ENCODE measurements at regions not wholly inside any gene's neighbourhood (a gene's known extent, or its start where the extent isn't known, plus 50 kb on each side); places are given as distances from the start of the nearest gene placed in this dataset.

- TF ChIP-seq REST (IDR thresholded peaks at IDR 0.05; ENCODE audit: low read depth) (no peak), SP1 (IDR thresholded peaks at IDR 0.05; ENCODE audit: low read depth) (no peak), FOSL1 (IDR thresholded peaks at IDR 0.05; ENCODE audit: low read depth) (no peak), EZH2 (IDR thresholded peaks at IDR 0.05) (no peak), ZBTB33 (IDR thresholded peaks at IDR 0.05; ENCODE audit: extremely low read depth, insufficient replicate concordance, low read length) (no peak), ZNF274 (IDR thresholded peaks at IDR 0.05; ENCODE audit: low read depth, low read length) (no peak), CEBPB (IDR thresholded peaks at IDR 0.05; ENCODE audit: low read depth) (no peak), RAD21 (IDR thresholded peaks at IDR 0.05; ENCODE audit: low read depth) (no peak)
These were observed 90.8 kb downstream of the RAD51AP2 start (continued) for GRCh38 chr2:17427401-17427800.

- POLR2A ChIA-PET: no interaction called here
- ATAC-seq: no peak
- Histone ChIP-seq H3K9me3 (ENCODE audit: control insufficient read depth in 1 of 2, insufficient read depth in 1 of 2, low read depth in 1 of 2, low read length in 2 of 2) (no peaks in the 10 kb centered on the region), H3K79me2 (ENCODE audit: insufficient read depth, low read length) (no peaks in the 10 kb centered on the region), H4K20me1 (ENCODE audit: insufficient read depth) (no peaks in the 10 kb centered on the region), H3K9ac (ENCODE audit: low read length) (no peak overlapping the region), H3K27me3 (ENCODE audit: insufficient read depth, low read length) (no peaks in the 10 kb centered on the region), H3K4me2 (ENCODE audit: low read length) (no peak overlapping the region), H3K9me2 (ENCODE audit: insufficient read depth) (peaks cover 4% of the 10 kb centered on the region; the same call in 1 of the 2 replicates), H3K4me1 (ENCODE audit: control insufficient read depth in 1 of 2, insufficient read depth in 2 of 2, low read length in 2 of 2) (no peaks in the 10 kb centered on the region), H3K27ac (ENCODE audit: low read depth, low read length) (no peak overlapping the region), H2AFZ (ENCODE audit: low read depth, low read length, poor library complexity, severe bottlenecking) (no peak overlapping the region), H3K4me3 (replicated peaks in 1 of 2; ENCODE audit: low read depth in 1 of 2, low read length in 2 of 2) (no peak overlapping the region), H3K36me3 (ENCODE audit: control insufficient read depth in 1 of 2, insufficient read depth in 2 of 2, low read length in 2 of 2) (no peaks in the 10 kb centered on the region)
- no TSS peak for BruUV-seq (replicated peaks)
- RAD21 ChIA-PET (ENCODE audit: low non-redundant PET in 1 of 2, low total read pairs in 2 of 2, uncharacterized antibody in 2 of 2, unreplicated experiment in 2 of 2): no interaction called here
- no peak for DNase-seq (ENCODE audit: low read depth, low spot score)
- CTCF ChIA-PET: interaction anchor here (0.7 to 1.0 kb wide), 2 partner anchors 12 to 244 kb away, joined by 3 to 4 read pairs; no protein-coding TSS in a partner anchor
- intact Hi-C loops (cut with micrococcal nuclease): no loop called here
- no peak for TF ChIP-seq FOSL1 (IDR thresholded peaks at IDR 0.05; ENCODE audit: low read depth)
- TF ChIP-seq YY1 (IDR thresholded peaks at IDR 0.05; ENCODE audit: extremely low read depth, insufficient replicate concordance, low read depth, low read length): no peak
- no peak for TF ChIP-seq CBX3 (IDR thresholded peaks at IDR 0.05; ENCODE audit: low read depth)
- TF ChIP-seq JUND (IDR thresholded peaks at IDR 0.05): no peak
- TF ChIP-seq SRF (IDR thresholded peaks at IDR 0.05; ENCODE audit: low read depth): no peak
- TF ChIP-seq EGR1 (IDR thresholded peaks at IDR 0.05; ENCODE audit: low read depth): no peak
- no peak for TF ChIP-seq TCF7L2 (IDR thresholded peaks at IDR 0.05; ENCODE audit: borderline replicate concordance, extremely low read depth, insufficient read depth, insufficient read length)
- TF ChIP-seq ZNF274 (IDR thresholded peaks at IDR 0.05; ENCODE audit: low read depth, low read length): no peak
- no peak for TF ChIP-seq ZFX (IDR thresholded peaks at IDR 0.05)
- TF ChIP-seq MAX (IDR thresholded peaks at IDR 0.05): no peak
- TF ChIP-seq EZH2phosphoT487 (IDR thresholded peaks at IDR 0.05; ENCODE audit: borderline replicate concordance): no peak
- TF ChIP-seq ZBTB33 (IDR thresholded peaks at IDR 0.05; ENCODE audit: extremely low read depth, insufficient replicate concordance, low read length): no peak
- TF ChIP-seq SP1 (IDR thresholded peaks at IDR 0.05; ENCODE audit: low read depth): no peak
- TF ChIP-seq POLR2A (IDR thresholded peaks at IDR 0.05; ENCODE audit: borderline replicate concordance, extremely low read depth, insufficient read depth, insufficient read length): no peak
- TF ChIP-seq EZH2 (IDR thresholded peaks at IDR 0.05): no peak
- TF ChIP-seq POLR2AphosphoS5 (IDR thresholded peaks at IDR 0.05; ENCODE audit: low read depth, low read length): no peak
- TF ChIP-seq ELF1 (IDR thresholded peaks at IDR 0.05; ENCODE audit: borderline replicate concordance, low read depth): no peak
These were observed 91.5 kb downstream of the RAD51AP2 start for GRCh38 chr2:17426743-17427142.

All from HCT116 (cell line).